ENCODE measurements at regions not wholly inside any gene's neighbourhood (a gene's known extent, or its start where the extent isn't known, plus 50 kb on each side); places are given as distances from the start of the nearest gene placed in this dataset.
"Not testable (repeated sequence)": the region's sequence is repeated elsewhere in the genome, so short reads cannot be mapped to it uniquely, and the experiment has no call there.

DNA sequence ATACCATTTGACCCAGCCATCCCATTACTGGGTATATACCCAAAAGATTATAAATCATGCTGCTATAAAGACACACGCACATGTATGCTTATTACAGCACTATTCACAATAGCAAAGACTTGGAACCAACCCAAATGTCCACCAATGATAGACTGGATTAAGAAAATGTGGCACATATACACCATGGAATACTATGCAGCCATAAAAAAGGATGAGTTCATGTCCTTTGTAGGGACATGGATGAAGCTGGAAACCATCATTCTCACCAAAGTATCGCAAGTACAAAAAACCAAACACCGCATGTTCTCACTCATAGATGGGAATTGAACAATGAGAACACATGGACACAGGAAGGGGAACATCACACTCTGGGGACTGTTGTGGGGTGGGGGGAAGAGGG lies 81.7 kb upstream of the GPC3 start:
- not testable (repeated sequence) for TF ChIP-seq POLR2AphosphoS5 (IDR thresholded peaks at IDR 0.05)
- TF ChIP-seq, protein P1, sequence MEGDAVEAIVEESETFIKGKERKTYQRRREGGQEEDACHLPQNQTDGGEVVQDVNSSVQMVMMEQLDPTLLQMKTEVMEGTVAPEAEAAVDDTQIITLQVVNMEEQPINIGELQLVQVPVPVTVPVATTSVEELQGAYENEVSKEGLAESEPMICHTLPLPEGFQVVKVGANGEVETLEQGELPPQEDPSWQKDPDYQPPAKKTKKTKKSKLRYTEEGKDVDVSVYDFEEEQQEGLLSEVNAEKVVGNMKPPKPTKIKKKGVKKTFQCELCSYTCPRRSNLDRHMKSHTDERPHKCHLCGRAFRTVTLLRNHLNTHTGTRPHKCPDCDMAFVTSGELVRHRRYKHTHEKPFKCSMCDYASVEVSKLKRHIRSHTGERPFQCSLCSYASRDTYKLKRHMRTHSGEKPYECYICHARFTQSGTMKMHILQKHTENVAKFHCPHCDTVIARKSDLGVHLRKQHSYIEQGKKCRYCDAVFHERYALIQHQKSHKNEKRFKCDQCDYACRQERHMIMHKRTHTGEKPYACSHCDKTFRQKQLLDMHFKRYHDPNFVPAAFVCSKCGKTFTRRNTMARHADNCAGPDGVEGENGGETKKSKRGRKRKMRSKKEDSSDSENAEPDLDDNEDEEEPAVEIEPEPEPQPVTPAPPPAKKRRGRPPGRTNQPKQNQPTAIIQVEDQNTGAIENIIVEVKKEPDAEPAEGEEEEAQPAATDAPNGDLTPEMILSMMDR (IDR thresholded peaks at IDR 0.05; ENCODE audit: poor library complexity, severe bottlenecking) = not testable (repeated sequence)
